H1 (cell line): ENCODE measurements at regions not wholly inside any gene's neighbourhood (a gene's known extent, or its start where the extent isn't known, plus 50 kb on each side); places are given as distances from the start of the nearest gene placed in this dataset.

ENCODE experiments used
- ASH2L ChIP-seq: fragments of 200-600, 300-600 bp; sonication (generic); IDR thresholded peaks from one replicate; pipeline ENCODE4 v1.7.1; 2017; ENCODE audit warnings: low read length
- CBX5 ChIP-seq: fragments of 300-800, 300-1000 bp; sonication (generic); IDR thresholded peaks from 2 replicates; pipeline ENCODE4 v1.7.1; 2016; ENCODE audit warnings: antibody characterized with exemption, low read length, low read depth
- CEBPB ChIP-seq: IDR thresholded peaks from 2 replicates; pipeline ENCODE4 v1.6.1; 2012; ENCODE audit warnings: low read depth, low read length
- EP300 ChIP-seq, 2 experiments: IDR thresholded peaks; 1 replicate in 1 of 2; 2 replicates in 1 of 2; pipeline ENCODE4 v1.6.1; 2011 to 2012; ENCODE audit warnings: low read depth in 2 of 2, low read length in 2 of 2, mild to moderate bottlenecking in 2 of 2, borderline replicate concordance in 1 of 2, inconsistent platforms in 1 of 2, moderate library complexity in 1 of 2
- EZH2 ChIP-seq: fragments of 200-600 bp; sonication (generic); IDR thresholded peaks from 2 replicates; pipeline ENCODE4 v1.7.1; 2012; ENCODE audit warnings: low read depth, mild to moderate bottlenecking, moderate library complexity, low read length, inconsistent platforms; ENCODE audit not compliant: severe bottlenecking
- PHF8 ChIP-seq: fragments of 200-600 bp; sonication (generic); conservative IDR thresholded peaks from 2 replicates; pipeline ENCODE4 v1.7.1; 2012; ENCODE audit warnings: low read depth, mild to moderate bottlenecking, inconsistent platforms, low read length, moderate library complexity
- POU5F1 ChIP-seq: IDR thresholded peaks from 2 replicates; pipeline ENCODE4 v1.6.1; 2011; ENCODE audit warnings: low read depth, mild to moderate bottlenecking, low read length, moderate library complexity
- SRF ChIP-seq: IDR thresholded peaks from 2 replicates; pipeline ENCODE4 v1.6.1; 2011; ENCODE audit warnings: mild to moderate bottlenecking, low read depth, low read length, moderate library complexity
- TAF1 ChIP-seq: IDR thresholded peaks from 2 replicates; pipeline ENCODE4 v1.6.1; 2011; ENCODE audit warnings: mild to moderate bottlenecking, low read depth, low read length
- TBP ChIP-seq: IDR thresholded peaks from 2 replicates; pipeline ENCODE4 v1.6.1; 2011; ENCODE audit warnings: low read depth, low read length, improper control_type of control experiment
- TF ChIP-seq, protein P1 (sequence below): IDR thresholded peaks from 2 replicates; pipeline ENCODE4 v1.6.1; 2012; ENCODE audit warnings: inconsistent platforms
- TF ChIP-seq, protein P2 (sequence below), 3 experiments: IDR thresholded peaks; 1 replicate in 2 of 3; 2 replicates in 1 of 3; pipeline versions ENCODE4 v1.5.1 to v1.6.1; 2011; ENCODE audit warnings: low read length in 3 of 3, mild to moderate bottlenecking in 3 of 3, inconsistent platforms in 2 of 3, low read depth in 1 of 3, moderate library complexity in 1 of 3; ENCODE audit not compliant: insufficient read depth in 1 of 3; ENCODE audit errors: control extremely low read depth in 1 of 3

DNA sequence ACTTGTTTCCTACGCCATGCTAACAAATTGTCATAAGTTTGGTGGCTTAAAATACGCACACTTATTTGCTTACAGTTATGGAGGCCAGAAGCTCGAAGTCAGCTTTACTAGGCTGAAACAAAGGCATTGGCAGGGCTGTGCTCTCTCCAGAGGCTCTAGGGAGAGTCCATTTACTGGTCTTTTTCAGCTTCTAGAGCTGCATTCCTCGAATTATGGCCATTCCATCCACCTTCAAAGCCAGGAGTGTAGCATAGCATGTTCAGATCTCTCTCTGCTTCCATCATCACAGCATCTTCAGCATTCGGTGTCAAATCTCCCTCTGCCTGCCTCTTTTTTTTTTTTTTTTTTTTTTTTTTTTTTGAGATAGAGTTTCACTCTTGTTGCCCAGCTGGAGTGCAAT lies 670.2 kb downstream of the ACTL7B start:
- TF ChIP-seq CBX5 (no peak), SRF (no peak), ASH2L (no peak), TAF1 (no peak), EZH2 (no peak), EP300 (IDR thresholded peaks at IDR 0.05; ENCODE audit: borderline replicate concordance in 1 of 2, low read depth in 2 of 2, low read length in 2 of 2) (no peak), PHF8 (no peak), POU5F1 (no peak), CEBPB (no peak), TBP (no peak)
- TF ChIP-seq, protein P1, sequence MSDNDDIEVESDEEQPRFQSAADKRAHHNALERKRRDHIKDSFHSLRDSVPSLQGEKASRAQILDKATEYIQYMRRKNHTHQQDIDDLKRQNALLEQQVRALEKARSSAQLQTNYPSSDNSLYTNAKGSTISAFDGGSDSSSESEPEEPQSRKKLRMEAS: no peak
- TF ChIP-seq, protein P2, sequence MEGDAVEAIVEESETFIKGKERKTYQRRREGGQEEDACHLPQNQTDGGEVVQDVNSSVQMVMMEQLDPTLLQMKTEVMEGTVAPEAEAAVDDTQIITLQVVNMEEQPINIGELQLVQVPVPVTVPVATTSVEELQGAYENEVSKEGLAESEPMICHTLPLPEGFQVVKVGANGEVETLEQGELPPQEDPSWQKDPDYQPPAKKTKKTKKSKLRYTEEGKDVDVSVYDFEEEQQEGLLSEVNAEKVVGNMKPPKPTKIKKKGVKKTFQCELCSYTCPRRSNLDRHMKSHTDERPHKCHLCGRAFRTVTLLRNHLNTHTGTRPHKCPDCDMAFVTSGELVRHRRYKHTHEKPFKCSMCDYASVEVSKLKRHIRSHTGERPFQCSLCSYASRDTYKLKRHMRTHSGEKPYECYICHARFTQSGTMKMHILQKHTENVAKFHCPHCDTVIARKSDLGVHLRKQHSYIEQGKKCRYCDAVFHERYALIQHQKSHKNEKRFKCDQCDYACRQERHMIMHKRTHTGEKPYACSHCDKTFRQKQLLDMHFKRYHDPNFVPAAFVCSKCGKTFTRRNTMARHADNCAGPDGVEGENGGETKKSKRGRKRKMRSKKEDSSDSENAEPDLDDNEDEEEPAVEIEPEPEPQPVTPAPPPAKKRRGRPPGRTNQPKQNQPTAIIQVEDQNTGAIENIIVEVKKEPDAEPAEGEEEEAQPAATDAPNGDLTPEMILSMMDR (IDR thresholded peaks at IDR 0.05; ENCODE audit: control extremely low read depth in 1 of 3, insufficient read depth in 1 of 3, low read depth in 1 of 3, low read length in 3 of 3): no peak
